Stimulated activated CD8-positive, alpha-beta memory T cell treated with anti-CD3 and anti-CD28 coated beads, Interleukin-15, amount 100 ng/mL, for 4 hours (primary cell): ENCODE measurements at regions not wholly inside any gene's neighbourhood (a gene's known extent, or its start where the extent isn't known, plus 50 kb on each side); places are given as distances from the start of the nearest gene placed in this dataset.

Source experiments
- DNase-seq, 2 donors: peaks; one replicate each; pipeline ENCODE4 v3.0.0-alpha.2; 2020; ENCODE audit warnings: low read depth in 2 of 2

GRCh38 chr10:10625491-10625890 is 392.2 kb upstream of the CELF2 start:
- DNase-seq, result no peak

GRCh38 chr10:10626734-10627133 is 390.9 kb upstream of the CELF2 start:
- DNase-seq, result no peak

GRCh38 chr10:10627414-10627813 is 390.3 kb upstream of the CELF2 start:
- DNase-seq, result no peak

DNA sequence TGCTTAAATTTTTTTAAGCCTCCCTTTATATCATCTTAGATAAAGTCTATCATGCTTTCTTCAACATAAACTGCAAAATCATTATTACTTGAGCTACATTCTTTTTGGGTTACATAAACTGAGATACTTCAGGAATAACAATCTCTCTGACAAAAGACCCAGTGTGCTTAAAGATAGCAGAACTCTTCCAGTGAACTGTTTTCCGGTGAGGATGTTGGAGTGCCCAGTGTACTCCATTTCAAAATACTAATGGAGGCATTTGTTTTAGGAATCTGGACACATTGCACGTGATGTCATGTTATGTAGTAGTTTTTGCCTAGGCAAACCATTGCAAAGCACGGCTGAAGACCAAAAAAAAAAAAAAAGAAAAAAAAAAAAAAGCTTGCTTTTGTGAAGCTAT is 388.2 kb upstream of the CELF2 start:
- DNase-seq, result no peak

- no peak for DNase-seq
These were observed 387.4 kb upstream of the CELF2 start for GRCh38 chr10:10630281-10630680.

- no peak for DNase-seq
These were observed 386.9 kb upstream of the CELF2 start for GRCh38 chr10:10630782-10631181.

DNA sequence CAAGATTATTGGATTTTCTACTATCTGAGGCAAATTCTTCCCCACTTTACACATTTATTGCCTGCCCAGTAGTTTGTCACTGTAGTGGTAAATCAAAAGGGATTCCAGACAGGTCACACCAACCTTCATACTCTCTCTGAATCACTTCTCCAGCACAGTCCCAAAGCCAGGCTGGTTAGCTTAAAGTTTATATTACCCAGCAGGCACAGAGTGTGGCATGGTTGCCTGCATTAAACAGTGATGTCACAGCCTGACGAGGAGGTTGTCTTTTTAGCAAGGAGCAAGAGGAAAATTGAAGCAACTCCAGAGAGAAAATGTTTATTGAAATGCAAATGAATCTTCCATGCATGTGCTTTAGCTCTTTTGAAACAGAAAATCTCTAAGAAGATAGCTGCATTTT is 375.5 kb upstream of the CELF2 start:
- no peak for DNase-seq

DNA sequence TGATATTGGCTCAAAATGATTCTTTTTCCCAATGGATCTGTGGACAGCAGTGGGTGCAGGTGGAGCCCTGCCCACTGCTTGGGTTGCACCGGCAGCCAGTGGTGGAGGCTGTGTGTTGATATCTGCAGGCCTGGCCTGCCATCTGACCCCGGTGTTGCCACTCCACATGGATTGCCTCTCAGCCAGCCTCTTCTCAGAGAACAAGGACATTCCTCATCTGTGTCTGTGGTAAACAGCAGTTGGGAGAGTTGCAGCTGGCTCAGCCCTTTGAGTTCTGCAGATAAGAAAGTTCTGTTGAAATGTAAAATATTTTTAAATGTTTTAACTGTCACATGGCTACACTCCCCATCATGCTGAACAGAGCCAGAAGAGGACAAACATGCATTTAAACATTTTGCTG is 374.9 kb upstream of the CELF2 start:
- no peak for DNase-seq

DNA sequence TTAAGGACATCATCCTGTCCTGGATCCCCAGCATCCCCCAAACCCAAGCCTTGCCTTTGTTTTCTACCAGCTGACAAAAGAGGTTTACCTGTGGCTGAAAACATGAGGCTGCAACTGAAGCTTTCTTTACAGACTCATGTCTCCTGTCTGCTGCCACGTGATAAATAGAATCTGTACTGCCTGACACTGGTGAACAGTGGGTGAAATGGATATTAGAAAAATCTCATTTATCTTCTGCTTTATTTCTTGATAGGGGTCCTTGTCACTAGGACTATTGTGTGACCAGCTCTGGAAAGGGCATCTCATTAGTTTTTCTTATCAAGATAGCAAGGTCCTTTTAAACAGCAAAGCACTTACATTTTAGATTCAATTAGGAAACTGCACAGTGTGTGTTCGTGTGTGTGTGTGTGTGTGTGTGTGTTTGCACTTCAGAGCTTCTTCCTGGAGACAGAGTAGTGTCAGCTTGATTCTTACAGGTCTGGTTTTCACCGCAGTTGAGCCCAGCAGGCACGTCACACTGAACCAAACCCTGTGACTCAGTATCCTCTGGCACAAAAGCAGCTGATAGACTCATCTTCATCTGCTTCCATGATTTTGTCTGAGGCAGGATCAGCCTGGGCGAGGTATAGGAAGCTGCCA is 373.5 kb upstream of the CELF2 start:
- DNase-seq, result no peak

DNA sequence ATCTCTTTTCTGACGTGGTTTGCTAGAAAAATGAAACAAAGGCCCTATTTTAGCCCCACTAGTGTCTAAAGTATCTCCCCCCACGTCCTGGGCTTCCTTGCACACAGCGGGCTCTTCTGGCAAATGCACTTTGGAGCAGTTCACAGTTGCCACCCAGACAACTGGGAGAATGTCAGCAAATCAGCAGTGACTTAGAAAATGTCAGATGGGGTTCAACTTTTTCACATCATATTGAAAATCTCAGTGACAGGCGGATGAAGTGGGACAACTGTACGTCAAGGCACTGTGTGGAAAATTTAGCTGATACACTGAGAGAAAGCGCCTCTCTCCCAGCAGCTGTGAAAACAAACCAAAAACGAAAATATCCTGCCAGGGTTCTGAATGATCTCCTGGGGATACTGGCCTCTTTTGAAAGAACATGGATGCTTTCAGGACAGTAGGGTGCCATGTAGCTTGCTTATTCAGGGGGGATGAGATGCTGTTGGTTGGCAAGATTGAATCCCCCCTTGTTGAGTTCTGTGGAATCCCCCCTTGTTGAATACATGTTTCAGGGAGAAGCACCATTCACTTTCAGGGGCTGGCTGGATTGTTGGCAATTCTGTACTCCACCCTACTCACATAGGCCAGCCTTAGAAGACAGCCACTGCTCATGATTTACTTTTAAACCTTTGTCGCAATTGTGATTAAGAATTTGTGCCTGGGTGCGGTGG is 372.8 kb upstream of the CELF2 start:
- no peak for DNase-seq

- DNase-seq, result no peak
These were observed 370.3 kb upstream of the CELF2 start for GRCh38 chr10:10647331-10647730.

DNA sequence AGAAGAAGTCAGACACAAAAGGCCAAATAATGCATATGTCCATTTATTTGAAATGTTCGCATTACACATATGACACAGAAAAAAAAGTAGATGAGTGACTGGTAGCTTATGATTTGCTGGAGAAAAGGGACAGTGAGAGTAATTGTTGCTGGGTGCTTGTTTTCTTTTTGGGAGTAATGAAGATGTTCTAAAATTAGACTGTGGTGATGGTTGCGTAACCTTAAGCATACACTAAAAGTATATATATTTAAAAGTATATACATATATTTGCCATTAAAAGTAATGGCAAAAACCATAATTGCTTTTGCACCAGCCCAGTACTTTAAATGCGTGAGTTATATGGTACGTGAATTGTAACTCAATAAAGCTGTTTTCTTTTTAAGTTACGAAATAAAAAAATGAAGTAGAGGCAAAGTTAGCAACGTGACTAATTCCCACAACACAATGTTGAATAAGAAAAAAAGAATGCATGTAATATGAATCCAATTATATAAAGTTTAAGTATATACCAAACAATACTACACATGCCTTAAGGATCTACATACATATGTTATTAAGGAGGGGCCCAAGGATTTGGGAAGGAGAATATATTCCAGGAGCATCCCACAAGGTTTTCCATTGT is 360.4 kb upstream of the CELF2 start:
- no peak for DNase-seq

GRCh38 chr10:10658172-10658785 is 359.4 kb upstream of the CELF2 start:
- no peak for DNase-seq

- DNase-seq, result no peak
These were observed 357.6 kb upstream of the CELF2 start for GRCh38 chr10:10660054-10660453.

- no peak for DNase-seq
These were observed 356.5 kb upstream of the CELF2 start for GRCh38 chr10:10661176-10661575.

DNA sequence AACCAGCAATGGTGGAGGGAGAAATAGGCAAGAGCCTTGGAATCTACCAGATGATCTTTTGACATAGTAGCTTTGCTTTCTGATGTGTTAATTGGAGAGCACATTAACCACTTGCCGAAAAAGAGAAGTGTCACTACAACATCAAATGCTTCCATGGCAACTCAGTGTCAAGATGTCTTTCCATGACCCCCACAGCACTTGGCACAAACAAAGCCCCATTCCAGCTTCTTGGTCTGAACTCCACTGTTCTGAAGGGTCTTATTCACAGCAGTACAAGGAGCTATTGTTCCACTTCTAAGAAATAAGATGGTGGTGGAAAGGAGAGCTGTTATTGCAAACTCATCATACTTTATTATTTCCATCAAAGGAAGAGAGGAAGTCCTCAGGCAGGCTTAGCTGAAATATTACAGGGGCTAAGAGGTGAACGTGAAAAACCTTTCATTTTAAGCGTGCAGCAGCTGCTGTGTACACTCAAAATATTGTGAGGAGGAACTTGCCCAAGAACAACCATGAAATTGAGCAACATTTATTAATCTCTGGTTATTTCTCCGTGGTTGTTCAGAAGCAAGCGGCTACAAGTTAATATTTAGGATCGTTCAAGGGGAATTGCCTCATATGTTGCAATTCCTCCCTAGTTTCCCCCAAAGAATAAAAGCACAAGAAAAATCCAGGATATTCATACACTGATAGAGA is 354.8 kb upstream of the CELF2 start:
- DNase-seq, result no peak

- no peak for DNase-seq
These were observed 354.1 kb upstream of the CELF2 start for GRCh38 chr10:10663622-10664021.

- DNase-seq, result no peak
These were observed 351.9 kb upstream of the CELF2 start for GRCh38 chr10:10665750-10666149.

DNA sequence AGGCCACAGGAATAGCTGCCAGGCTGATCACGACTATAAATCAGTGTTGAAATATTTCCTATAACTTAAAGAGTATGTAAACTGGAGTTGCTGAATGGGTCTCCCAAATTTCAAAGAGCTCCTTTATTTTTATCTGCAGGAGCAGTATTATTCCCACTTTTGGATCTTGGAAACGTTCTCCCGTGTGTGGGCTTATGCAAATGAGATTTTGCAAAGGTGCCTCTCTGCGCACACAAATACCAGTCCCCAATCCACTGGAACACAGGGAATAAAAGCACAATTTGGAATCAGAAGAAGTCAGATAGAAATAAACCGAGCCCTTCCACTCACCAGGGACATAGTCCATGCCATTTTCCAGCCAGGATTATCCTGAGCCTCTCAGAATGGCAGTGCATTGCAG is 350.2 kb upstream of the CELF2 start:
- DNase-seq, result no peak

GRCh38 chr10:10676972-10677371 is 340.7 kb upstream of the CELF2 start:
- DNase-seq, result no peak

DNA sequence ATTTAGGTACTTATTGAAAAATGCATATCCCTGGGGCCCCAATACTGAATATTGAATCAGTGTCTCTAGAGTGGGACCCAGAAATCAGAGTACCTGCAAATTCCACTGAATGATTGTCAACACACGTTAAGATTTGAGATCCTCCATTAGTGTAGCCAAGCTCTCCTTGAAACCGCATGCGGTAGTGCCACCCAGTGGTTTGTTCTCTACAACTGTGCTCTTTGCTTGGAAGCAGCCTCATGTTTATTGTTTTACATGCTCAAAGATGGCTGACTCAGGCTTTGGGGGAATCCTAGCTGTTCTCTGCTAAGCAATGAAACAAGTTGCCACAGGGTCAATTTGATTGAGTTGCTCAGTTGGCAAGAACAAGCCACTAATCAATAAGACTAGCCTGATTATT is 340.2 kb upstream of the CELF2 start:
- no peak for DNase-seq

DNA sequence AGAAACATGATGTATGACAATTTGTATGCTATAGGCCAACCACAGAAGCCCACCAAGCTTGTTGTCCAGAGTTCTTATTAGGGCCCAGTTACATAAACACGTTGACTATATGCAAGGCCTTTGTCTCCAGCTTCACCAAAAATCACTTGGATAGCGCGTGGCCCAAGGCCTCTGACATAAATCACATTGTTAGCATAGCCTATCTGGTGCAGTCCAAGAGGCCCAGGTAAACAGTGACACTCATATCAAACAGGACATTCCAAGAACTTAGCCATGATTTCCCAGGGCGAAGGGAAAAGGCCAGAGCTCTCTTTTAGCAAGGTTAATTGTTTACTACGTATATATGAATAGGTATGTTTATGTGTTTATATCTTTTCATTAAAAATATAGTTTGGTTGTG is 337.2 kb upstream of the CELF2 start:
- DNase-seq, result no peak
